ENCODE measurements at regions not wholly inside any gene's neighbourhood (a gene's known extent, or its start where the extent isn't known, plus 50 kb on each side); places are given as distances from the start of the nearest gene placed in this dataset.

- Mint-ChIP-seq H3K27me3 (ENCODE audit: insufficient read depth, low read depth) (no peaks in the 10 kb centered on the region), H3K27ac (no peak overlapping the region), H3K9me3 (no peaks in the 10 kb centered on the region), H3K36me3 (no peaks in the 10 kb centered on the region), H3K4me3 (no peak overlapping the region), H3K4me1 (peaks cover 3% of the 10 kb centered on the region)
- Histone ChIP-seq H3K4me3 (no peak overlapping the region), H2AFZ (replicated peaks) (no peak overlapping the region), H4K20me1 (ENCODE audit: low read depth) (no peaks in the 10 kb centered on the region), H3K27ac (no peak overlapping the region), H3K4me2 (no peak overlapping the region), H3K27me3 (no peaks in the 10 kb centered on the region), H3K9me3 (ENCODE audit: low read depth) (no peaks in the 10 kb centered on the region), H3K79me2 (ENCODE audit: low read depth) (no peaks in the 10 kb centered on the region), H3K36me3 (no peaks in the 10 kb centered on the region), H3K9ac (no peak overlapping the region), H3F3A (ENCODE audit: low read depth) (no peaks in the 10 kb centered on the region), H3K4me1 (no peaks in the 10 kb centered on the region)
- no peak for DNase-seq (ENCODE audit: low spot score)
- TF ChIP-seq CTCF (IDR thresholded peaks at IDR 0.05) = no peak
- TF ChIP-seq EZH2 (IDR thresholded peaks at IDR 0.05) = no peak
- TF ChIP-seq EZH2phosphoT487 (IDR thresholded peaks at IDR 0.05) = no peak
These were observed 500.1 kb upstream of the JAG1 start for GRCh38 chr20:11173916-11174315.

- H3K4me3 Mint-ChIP-seq = no peak overlapping the region
- Histone ChIP-seq H3K27ac (no peak overlapping the region), H3K4me2 (no peak overlapping the region), H3K9me3 (ENCODE audit: low read depth) (no peaks in the 10 kb centered on the region), H3F3A (ENCODE audit: low read depth) (no peaks in the 10 kb centered on the region), H3K27me3 (no peaks in the 10 kb centered on the region), H3K79me2 (ENCODE audit: low read depth) (no peaks in the 10 kb centered on the region), H3K4me3 (no peak overlapping the region), H3K9ac (no peak overlapping the region), H4K20me1 (ENCODE audit: low read depth) (no peaks in the 10 kb centered on the region), H2AFZ (replicated peaks) (no peak overlapping the region), H3K4me1 (peaks cover 4% of the 10 kb centered on the region), H3K36me3 (no peaks in the 10 kb centered on the region)
- H3K4me1 Mint-ChIP-seq = peaks cover 3% of the 10 kb centered on the region
- no peaks in the 10 kb centered on the region for H3K36me3 Mint-ChIP-seq
- no peak for DNase-seq (ENCODE audit: low spot score)
- H3K9me3 Mint-ChIP-seq = no peaks in the 10 kb centered on the region
- no peak for TF ChIP-seq CTCF (IDR thresholded peaks at IDR 0.05)
- TF ChIP-seq EZH2phosphoT487 (IDR thresholded peaks at IDR 0.05) = no peak
- TF ChIP-seq EZH2 (IDR thresholded peaks at IDR 0.05) = no peak
- H3K27ac Mint-ChIP-seq = no peak overlapping the region
- H3K27me3 Mint-ChIP-seq (ENCODE audit: insufficient read depth, low read depth) = no peaks in the 10 kb centered on the region
These were observed 501.1 kb upstream of the JAG1 start for GRCh38 chr20:11174861-11175260.

- peaks cover 4% of the 10 kb centered on the region for H3K4me1 ChIP-seq
- H3K4me2 ChIP-seq = no peak overlapping the region
- Mint-ChIP-seq H3K36me3 (no peaks in the 10 kb centered on the region), H3K4me1 (peaks cover 3% of the 10 kb centered on the region), H3K4me3 (no peak overlapping the region), H3K27me3 (ENCODE audit: insufficient read depth, low read depth) (no peaks in the 10 kb centered on the region), H3K9me3 (peaks cover 13% of the 10 kb centered on the region), H3K27ac (no peak overlapping the region)
- no peaks in the 10 kb centered on the region for H3F3A ChIP-seq (ENCODE audit: low read depth)
- H3K4me3 ChIP-seq = no peak overlapping the region
- H3K79me2 ChIP-seq (ENCODE audit: low read depth) = no peaks in the 10 kb centered on the region
- H3K9me3 ChIP-seq (ENCODE audit: low read depth) = no peaks in the 10 kb centered on the region
- H4K20me1 ChIP-seq (ENCODE audit: low read depth) = no peaks in the 10 kb centered on the region
- TF ChIP-seq EZH2 (IDR thresholded peaks at IDR 0.05) (no peak), EZH2phosphoT487 (IDR thresholded peaks at IDR 0.05) (no peak), CTCF (IDR thresholded peaks at IDR 0.05) (no peak)
- DNase-seq (ENCODE audit: low spot score) = no peak
- H3K27me3 ChIP-seq = no peaks in the 10 kb centered on the region
- no peaks in the 10 kb centered on the region for H3K36me3 ChIP-seq
- no peak overlapping the region for H3K9ac ChIP-seq
- H2AFZ ChIP-seq (replicated peaks) = no peak overlapping the region
- no peak overlapping the region for H3K27ac ChIP-seq
These were observed 502.6 kb upstream of the JAG1 start for GRCh38 chr20:11176431-11176830.
